Muscle of leg (tissue), 3 donors: ENCODE measurements at regions not wholly inside any gene's neighbourhood (a gene's known extent, or its start where the extent isn't known, plus 50 kb on each side); places are given as distances from the start of the nearest gene placed in this dataset.

Experiments
- DNase-seq: peaks from one replicate; pipeline ENCODE4 v3.0.0; 2013
- H3K27ac ChIP-seq: one replicate; pipeline ENCODE4 v1.5.1; 2013; ENCODE audit warnings: mild to moderate bottlenecking, low read length, control low read depth
- H3K27me3 ChIP-seq: one replicate; pipeline ENCODE4 v1.6.1; 2013; ENCODE audit warnings: low read length; ENCODE audit not compliant: control insufficient read depth, insufficient read depth
- H3K36me3 ChIP-seq: one replicate; pipeline ENCODE4 v1.6.1; 2013; ENCODE audit warnings: low read length; ENCODE audit not compliant: control insufficient read depth, insufficient read depth
- H3K4me1 ChIP-seq: one replicate; pipeline ENCODE4 v1.6.1; 2013; ENCODE audit warnings: low read length; ENCODE audit not compliant: control insufficient read depth, insufficient read depth
- H3K4me3 ChIP-seq: one replicate; pipeline ENCODE4 v1.5.1; 2013; ENCODE audit warnings: low read length, control low read depth
- H3K9me3 ChIP-seq: replicated peaks from 2 replicates; pipeline ENCODE4 v1.6.1; 2013; ENCODE audit warnings: low read depth, low read length; ENCODE audit not compliant: control insufficient read depth
- WGBS: methylation state at CpG from one replicate; pipeline ENCODE4 v1.1.5; 2013; ENCODE audit warnings: missing lambda C conversion rate; ENCODE audit not compliant: insufficient coverage; 5-methylcytosine and 5-hydroxymethylcytosine counted together

DNA sequence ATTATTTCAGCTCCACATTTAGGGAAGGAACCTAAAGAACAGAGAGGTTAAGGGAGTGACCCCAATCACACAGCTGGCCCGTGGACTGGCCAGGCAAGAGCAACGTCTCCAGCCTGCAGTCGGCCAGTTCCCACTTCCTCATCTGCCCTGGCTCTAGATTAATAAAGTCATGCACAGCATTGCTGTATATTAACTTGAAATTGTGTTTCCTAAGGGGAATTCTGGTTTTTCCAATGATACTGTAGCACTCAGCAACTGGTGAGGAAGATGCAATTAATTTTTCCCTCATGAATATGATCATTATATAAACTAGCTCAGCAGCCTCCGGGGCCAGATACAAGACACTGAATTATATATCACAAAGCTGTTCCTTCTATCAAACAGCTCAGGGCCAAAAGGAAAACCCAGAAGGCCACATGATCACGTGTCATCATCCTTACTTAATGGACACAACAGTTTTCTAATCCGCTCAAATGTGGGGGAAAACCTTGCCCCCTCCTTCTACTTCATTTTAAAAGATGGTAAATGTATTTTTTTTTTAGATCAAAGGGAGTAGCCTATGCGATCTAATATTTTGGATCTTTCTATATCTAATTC lies 295.3 kb upstream of the PRKCQ start:
- WGBS, result no CpG with 5 or more reads among the region's 7 CpGs
- peak; percentile 98 for DNase-seq
- peaks cover 2% of the 10 kb centered on the region for H3K27me3 ChIP-seq

GRCh38 chr10:6871128-6871527 lies 291.1 kb upstream of the PRKCQ start:
- H3K36me3 ChIP-seq, result no peaks in the 10 kb centered on the region
- peak; percentile 15 for DNase-seq
- peaks cover 2% of the 10 kb centered on the region for H3K27me3 ChIP-seq
- no peaks in the 10 kb centered on the region for H3K9me3 ChIP-seq
- H3K4me1 ChIP-seq, result peaks cover 10% of the 10 kb centered on the region
- H3K27ac ChIP-seq, result no peak overlapping the region
- WGBS, result 95% methylated on average over 4 of the region's 10 CpGs
- H3K4me3 ChIP-seq, result no peak overlapping the region

More for the DNA sequence above, 295.3 kb upstream of the PRKCQ start:
- peak overlapping the region; percentile 73 for H3K27ac ChIP-seq
- no peaks in the 10 kb centered on the region for H3K36me3 ChIP-seq
- H3K4me1 ChIP-seq, result peaks cover 26% of the 10 kb centered on the region
- no peaks in the 10 kb centered on the region for H3K9me3 ChIP-seq
- no peak overlapping the region for H3K4me3 ChIP-seq

GRCh38 chr10:6868036-6868725 lies 288.1 kb upstream of the PRKCQ start:
- Histone ChIP-seq H3K9me3 (no peaks in the 10 kb centered on the region), H3K36me3 (no peaks in the 10 kb centered on the region), H3K27me3 (peaks cover 2% of the 10 kb centered on the region), H3K4me1 (no peaks in the 10 kb centered on the region), H3K27ac (no peak overlapping the region), H3K4me3 (no peak overlapping the region)
- WGBS, result 68% methylated on average over 3 of the region's 6 CpGs
- DNase-seq, result no peak

DNA sequence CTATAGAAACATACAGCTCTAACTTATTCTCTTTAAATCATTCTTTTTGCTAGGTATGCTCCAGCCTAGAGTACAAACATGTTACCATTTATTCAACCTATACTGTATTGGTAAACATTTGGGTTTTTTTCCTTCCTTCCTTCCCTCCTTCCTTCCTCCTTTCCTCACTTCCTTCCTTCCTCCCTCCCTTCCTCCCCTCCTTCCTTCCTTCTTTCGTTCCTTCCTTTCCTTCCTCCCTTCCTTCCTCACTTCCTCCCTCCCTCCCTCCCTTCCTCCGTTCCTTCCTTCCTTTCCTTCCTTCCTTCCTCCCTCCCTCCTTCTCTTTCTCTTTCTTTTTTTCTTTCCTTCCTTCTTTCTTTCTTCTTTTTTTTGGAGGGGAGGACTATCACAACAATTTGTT lies 286.7 kb upstream of the PRKCQ start:
- no peak for DNase-seq
- no peak overlapping the region for H3K27ac ChIP-seq
- 75% methylated on average over 1 of the region's 2 CpGs for WGBS
- H3K36me3 ChIP-seq, result no peaks in the 10 kb centered on the region
- no peaks in the 10 kb centered on the region for H3K27me3 ChIP-seq
- no peak overlapping the region for H3K4me3 ChIP-seq
- H3K4me1 ChIP-seq, result no peaks in the 10 kb centered on the region
- no peaks in the 10 kb centered on the region for H3K9me3 ChIP-seq

GRCh38 chr10:6864142-6864541 lies 284.1 kb upstream of the PRKCQ start:
- H3K27me3 ChIP-seq, result no peaks in the 10 kb centered on the region
- WGBS, result 100% methylated on average over 2 of the region's 6 CpGs
- H3K36me3 ChIP-seq, result no peaks in the 10 kb centered on the region
- H3K4me3 ChIP-seq, result no peak overlapping the region
- no peaks in the 10 kb centered on the region for H3K4me1 ChIP-seq
- no peak for DNase-seq
- H3K9me3 ChIP-seq, result no peaks in the 10 kb centered on the region
- no peak overlapping the region for H3K27ac ChIP-seq

DNA sequence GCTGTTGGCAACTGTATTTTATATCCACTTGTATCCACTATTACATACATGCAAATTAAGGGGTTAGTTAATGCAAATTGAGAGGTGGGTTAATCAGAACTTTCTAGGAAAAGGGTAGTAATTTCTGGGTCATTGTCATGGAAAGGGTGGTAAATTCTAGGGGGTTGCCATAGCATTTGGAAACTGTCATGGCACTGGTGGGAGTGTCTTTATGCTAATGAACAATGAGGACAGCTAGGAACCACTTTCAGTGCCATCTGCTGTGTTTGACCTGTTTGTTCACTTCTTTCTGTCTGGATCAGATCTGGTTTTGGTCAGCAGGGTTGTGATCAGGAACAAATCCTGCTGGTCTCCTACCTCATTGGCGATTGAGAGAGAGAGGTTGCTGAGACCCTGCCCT lies 283.3 kb upstream of the PRKCQ start:
- no peak for DNase-seq
- H3K36me3 ChIP-seq, result no peaks in the 10 kb centered on the region
- H3K4me3 ChIP-seq, result no peak overlapping the region
- H3K9me3 ChIP-seq, result no peaks in the 10 kb centered on the region
- no peak overlapping the region for H3K27ac ChIP-seq
- H3K27me3 ChIP-seq, result no peaks in the 10 kb centered on the region
- H3K4me1 ChIP-seq, result no peaks in the 10 kb centered on the region
- WGBS, result 80% methylated on average over 1 of the region's 1 CpG

DNA sequence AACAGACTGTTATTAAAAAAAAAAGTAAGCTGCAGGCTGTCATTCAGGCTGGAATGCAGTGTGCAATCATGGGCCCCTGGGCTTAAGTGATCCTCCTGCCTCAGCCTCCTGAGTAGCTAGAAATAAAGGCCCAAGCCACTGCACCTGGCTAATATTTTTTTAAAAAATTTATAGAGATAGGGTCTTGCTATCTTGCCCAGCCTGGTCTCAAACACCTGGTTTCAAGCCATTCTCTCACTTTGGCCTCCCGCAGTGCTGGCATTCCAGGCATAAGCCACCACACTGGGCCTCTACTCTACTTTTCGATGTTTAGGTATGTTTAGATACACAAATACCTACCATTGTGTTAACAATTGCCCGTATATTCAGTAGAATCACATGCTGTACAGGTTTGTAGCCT lies 270.4 kb upstream of the PRKCQ start:
- no peaks in the 10 kb centered on the region for H3K36me3 ChIP-seq
- H3K27ac ChIP-seq, result no peak overlapping the region
- DNase-seq, result no peak
- no peak overlapping the region for H3K4me3 ChIP-seq
- H3K9me3 ChIP-seq, result no peaks in the 10 kb centered on the region
- no peaks in the 10 kb centered on the region for H3K4me1 ChIP-seq
- WGBS, result 83% methylated on average over 1 of the region's 3 CpGs
- no peaks in the 10 kb centered on the region for H3K27me3 ChIP-seq

- Histone ChIP-seq H3K36me3 (no peaks in the 10 kb centered on the region), H3K27ac (no peak overlapping the region), H3K4me1 (no peaks in the 10 kb centered on the region), H3K9me3 (no peaks in the 10 kb centered on the region), H3K4me3 (no peak overlapping the region), H3K27me3 (no peaks in the 10 kb centered on the region)
- DNase-seq, result no peak
- no CpG with 5 or more reads among the region's 3 CpGs for WGBS
These were observed 267.5 kb upstream of the PRKCQ start for GRCh38 chr10:6847561-6847960.

- no peak overlapping the region for H3K27ac ChIP-seq
- no peaks in the 10 kb centered on the region for H3K27me3 ChIP-seq
- DNase-seq, result no peak
- no peaks in the 10 kb centered on the region for H3K4me1 ChIP-seq
- H3K36me3 ChIP-seq, result no peaks in the 10 kb centered on the region
- WGBS, result no CpG with 5 or more reads among the region's 4 CpGs
- H3K4me3 ChIP-seq, result no peak overlapping the region
- no peaks in the 10 kb centered on the region for H3K9me3 ChIP-seq
These were observed 264.0 kb upstream of the PRKCQ start for GRCh38 chr10:6843894-6844650.

DNA sequence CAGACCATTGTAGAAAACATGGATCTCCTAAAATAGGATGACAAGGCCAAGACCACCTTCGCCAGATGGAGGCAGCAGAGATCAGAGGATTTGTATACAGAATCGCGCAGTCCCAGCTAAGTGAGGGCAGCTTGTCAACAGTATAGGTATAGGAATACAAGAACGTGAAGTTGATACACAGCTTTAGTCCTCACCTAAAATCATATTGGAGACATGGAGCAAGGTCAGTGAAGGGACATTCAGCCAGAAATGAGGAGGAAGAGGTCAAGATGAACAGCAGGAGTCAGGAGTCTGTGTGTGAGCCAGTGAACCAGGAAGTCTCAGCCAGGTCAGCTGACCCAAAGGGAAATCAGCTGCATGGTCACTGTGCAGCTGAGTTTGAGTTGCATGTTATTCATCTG lies 263.4 kb upstream of the PRKCQ start:
- Histone ChIP-seq H3K4me3 (no peak overlapping the region), H3K9me3 (no peaks in the 10 kb centered on the region), H3K36me3 (no peaks in the 10 kb centered on the region), H3K27me3 (no peaks in the 10 kb centered on the region), H3K27ac (no peak overlapping the region), H3K4me1 (no peaks in the 10 kb centered on the region)
- no CpG with 5 or more reads among the region's 4 CpGs for WGBS
- peak; percentile 22 for DNase-seq
